Erythroblast (primary cell): ENCODE measurements at regions not wholly inside any gene's neighbourhood (a gene's known extent, or its start where the extent isn't known, plus 50 kb on each side); places are given as distances from the start of the nearest gene placed in this dataset.

Source experiments
- GATA1 ChIP-seq: IDR thresholded peaks from 2 replicates; pipeline ENCODE4 v1.6.1; 2011; ENCODE audit warnings: low read depth, mild to moderate bottlenecking, control low read depth, low read length, moderate library complexity
- POLR2A ChIP-seq: IDR thresholded peaks from 2 replicates; pipeline ENCODE4 v1.6.1; 2011; ENCODE audit warnings: mild to moderate bottlenecking, low read length

GRCh38 chr21:25398630-25399029, 208.7 kb downstream of the MRPL39 start:
- TF ChIP-seq POLR2A (no peak), GATA1 (no peak)
